HG03175 (cell line): ENCODE measurements at regions not wholly inside any gene's neighbourhood (a gene's known extent, or its start where the extent isn't known, plus 50 kb on each side); places are given as distances from the start of the nearest gene placed in this dataset.
"Not testable (repeated sequence)": the region's sequence is repeated elsewhere in the genome, so short reads cannot be mapped to it uniquely, and the experiment has no call there.

Source experiments
- ATAC-seq: cut with Tn5 transposase; IDR thresholded peaks from one replicate; pipeline ENCODE4 v1.9.1; 2021; ENCODE audit warnings: mild to moderate bottlenecking, moderate library complexity; ENCODE audit not compliant: unreplicated experiment

DNA sequence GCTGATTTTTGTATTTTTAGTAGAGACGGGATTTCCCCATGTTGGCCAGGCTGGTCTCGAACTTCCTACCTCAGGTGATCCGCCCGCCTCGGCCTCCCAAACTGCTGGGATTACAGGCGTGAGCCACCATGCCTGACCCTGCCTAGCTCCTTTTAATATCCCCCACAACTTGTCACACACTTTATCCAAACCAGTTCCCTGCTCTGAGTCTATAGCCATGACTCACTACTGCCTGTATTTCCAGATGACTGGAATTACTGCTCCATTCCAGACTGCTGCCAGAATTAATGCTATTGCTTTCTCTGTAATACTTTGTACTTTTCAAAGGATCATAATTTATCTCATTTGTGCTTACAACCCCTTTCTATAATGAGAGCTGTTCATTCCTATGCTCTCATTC is 153.1 kb downstream of the POTEM start:
- not testable (repeated sequence) for ATAC-seq

- not testable (repeated sequence) for ATAC-seq
Measured at GRCh38 chr14:19126269-19127051, 159.2 kb downstream of the POTEM start.

DNA sequence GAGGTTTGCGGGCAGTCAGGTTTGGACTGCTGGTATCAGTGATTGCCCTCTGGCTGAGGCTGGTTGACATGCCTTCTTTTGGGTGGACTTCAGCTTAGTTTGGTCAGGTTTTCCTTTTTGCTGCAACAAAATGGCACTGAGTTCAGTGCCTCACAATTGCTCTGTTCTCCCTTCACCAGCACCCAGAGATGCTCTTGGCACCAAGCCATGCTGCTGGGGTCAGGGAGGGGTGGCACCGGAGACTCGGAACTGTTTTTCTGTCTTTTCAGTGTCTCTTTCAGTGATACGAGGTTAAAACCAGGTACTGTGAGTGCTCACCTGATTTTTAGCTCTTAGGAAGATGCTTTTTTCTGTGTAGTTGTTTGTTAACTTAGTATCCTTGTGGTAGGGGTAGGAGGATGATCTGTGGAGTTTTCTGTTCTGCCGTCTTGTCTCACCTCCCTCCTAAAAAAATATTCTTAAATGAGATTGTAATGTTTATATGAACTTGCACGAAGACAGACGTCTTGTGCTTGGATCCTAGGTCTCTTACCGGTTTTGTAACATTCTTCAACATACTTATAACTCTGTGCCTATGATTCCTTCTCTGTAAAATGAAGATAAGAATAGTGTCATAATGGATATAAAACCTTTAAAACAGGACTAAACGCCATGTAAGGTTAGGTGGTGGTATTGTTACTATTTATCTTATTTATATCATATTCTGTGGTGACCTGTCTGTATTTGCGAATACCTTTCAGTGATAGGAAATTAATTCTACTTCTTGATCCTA is 160.6 kb downstream of the POTEM start:
- not testable (repeated sequence) for ATAC-seq

DNA sequence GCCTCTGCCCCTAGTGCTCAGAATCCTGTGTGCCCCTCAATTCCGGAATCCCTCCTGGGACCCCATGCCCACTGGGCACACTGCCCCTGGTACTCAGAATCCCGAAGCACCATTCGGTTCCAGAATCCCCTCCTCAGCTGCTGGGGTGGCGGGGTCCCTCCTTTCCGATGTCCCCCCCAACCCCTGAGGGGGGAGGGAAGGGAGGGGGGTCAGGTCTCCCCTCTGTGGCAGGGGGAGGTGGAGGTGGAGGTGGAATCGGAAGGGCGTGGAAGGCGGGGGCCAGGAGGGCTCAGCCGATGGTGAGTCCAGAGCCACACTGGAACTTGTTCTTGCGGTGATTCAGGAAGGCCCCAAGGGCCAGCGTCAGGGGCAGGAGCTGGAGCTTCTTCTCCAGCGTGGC is 164.3 kb downstream of the POTEM start:
- not testable (repeated sequence) for ATAC-seq

DNA sequence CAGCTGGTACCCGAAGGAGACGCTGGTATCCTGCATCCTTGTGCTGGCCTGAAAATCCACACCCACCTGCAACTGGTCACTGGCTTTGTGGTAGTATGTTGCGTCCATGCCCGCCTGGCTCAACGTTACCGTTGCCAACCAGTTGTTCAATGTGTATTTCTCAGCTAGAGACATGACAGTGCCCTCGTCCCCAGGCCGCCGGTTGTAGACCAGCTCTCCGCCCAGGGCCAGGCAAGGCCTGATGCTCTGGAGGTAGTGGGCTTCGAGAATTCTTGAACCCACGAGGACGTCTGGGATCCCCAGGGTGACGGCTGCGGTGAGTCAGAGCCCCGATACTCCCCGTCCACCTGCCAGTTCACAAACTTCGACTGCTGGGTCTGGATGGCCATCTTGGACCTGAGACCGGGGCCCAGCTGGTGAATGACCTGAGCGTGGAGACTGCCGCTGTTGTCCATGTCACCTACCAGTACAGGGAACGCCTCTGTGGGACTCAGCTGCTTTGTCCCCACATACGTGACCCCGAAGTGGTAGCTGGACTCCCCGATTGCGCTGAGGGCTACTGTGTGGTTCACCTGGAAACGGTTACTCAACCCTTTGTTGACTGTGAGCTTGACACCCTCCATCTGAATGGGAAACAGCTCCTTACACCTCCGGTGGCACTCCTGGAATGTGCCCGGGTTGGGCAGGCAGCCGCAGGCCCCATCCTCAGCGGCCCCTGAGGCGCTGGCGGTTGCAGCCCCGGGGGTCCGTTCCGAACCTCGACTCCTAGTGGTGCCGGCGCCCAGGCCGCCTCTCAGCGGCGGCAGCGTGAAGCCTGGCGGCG is 165.0 kb downstream of the POTEM start:
- not testable (repeated sequence) for ATAC-seq

GRCh38 chr14:19132836-19133120 is 165.5 kb downstream of the POTEM start:
- not testable (repeated sequence) for ATAC-seq

GRCh38 chr14:19157106-19157709 is 190.0 kb downstream of the POTEM start:
- ATAC-seq = not testable (repeated sequence)

GRCh38 chr14:19158012-19158411 is 190.8 kb downstream of the POTEM start:
- not testable (repeated sequence) for ATAC-seq

- not testable (repeated sequence) for ATAC-seq
Measured at GRCh38 chr14:19158588-19158987, 191.4 kb downstream of the POTEM start.

DNA sequence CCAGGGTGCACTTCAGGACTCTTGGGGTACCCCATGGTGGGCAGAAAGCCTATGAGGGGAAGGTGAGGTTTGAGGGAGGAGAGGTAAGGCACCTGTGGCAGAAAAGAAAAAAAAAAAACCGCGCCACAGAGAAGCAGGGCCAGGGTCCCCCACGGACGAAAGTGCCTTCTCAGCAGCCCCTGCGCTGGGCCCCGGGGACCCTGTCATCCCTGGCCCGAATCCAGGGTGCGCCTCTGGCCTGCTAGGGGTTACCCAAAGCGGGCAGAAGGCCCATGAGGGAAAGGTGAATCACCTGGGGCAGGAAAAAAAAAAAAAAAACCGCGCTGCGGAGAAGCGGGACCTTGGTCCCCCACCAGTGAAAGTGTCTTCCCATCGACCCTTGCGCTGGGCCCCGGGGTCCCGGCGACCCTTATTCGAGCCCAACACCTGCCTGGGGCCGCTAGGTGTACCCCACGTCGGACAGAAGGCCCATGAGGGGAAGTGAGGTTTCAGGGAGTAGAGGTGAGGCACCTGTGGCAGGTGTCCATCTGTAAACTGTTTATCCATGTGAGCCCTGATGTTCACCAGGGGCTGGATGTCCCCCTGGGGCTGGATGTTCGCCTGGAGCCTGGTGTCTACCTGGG is 191.9 kb downstream of the POTEM start:
- not testable (repeated sequence) for ATAC-seq

GRCh38 chr14:19160379-19160778 is 193.1 kb downstream of the POTEM start:
- not testable (repeated sequence) for ATAC-seq

DNA sequence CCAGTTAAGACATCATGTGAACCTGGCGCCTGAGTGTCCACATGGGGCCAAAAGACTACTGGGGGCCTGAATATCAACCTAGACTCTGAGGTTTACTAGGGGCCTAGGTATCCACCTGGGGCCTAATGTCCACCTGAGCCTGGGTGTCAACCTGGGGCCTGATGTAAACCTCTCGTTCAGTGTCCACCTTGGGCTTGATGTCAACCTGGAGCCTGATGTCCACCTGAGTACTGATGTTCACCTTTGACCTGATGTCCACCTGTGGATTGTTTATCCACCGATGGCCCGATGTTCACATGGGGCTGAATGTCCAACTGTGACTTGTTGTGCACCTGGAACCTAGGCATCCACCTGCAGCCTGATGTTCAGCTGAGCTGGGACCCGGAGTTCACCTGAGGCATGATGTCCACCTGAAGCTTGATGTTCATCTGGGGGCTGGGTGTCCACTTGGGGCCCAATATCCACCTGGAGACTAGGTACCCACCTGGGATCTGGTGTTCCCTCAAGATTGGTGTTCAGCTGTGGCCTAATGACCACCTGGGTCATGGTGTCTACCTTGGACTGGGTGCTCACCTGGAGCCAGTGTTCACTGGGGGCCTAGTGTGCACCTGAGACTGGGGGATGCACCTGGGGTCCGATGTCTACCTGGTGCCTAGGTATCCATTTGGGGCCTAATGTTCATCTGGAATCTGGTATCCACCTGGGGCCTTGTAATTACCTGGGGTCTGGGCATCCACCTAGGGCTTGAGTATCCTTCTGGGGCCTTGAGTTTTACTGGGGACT is 194.2 kb downstream of the POTEM start:
- ATAC-seq = not testable (repeated sequence)

DNA sequence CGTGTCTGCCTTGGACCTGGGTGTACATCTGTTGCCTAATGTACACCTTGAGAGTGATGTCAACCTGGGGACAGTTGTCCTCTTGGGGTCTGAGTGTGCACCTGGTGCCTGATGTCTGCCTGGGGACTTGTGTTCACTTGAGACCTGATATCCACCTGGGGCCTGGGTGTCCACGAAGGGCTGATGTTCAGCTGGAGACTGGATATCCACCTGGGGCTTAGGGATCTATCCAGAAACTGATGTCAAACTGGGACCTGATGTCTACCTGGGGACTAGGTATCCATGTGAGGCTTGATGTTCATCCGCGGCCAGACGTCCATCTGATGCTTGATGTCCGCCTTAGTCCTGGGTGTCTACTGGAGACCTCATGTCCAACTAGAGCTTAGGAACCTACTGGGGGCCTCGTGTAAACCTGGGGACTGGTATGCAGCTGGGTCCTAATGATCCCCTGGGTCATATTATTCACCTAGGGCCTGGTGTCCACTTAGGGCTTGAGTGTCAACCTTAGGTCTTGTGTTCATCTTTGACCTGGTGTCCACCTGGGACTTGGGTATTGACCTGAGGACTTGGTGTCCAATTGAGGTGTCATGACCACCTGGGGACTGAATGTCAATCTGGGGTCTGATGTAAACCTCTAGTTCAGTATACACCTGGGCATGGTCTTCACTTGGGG is 194.9 kb downstream of the POTEM start:
- not testable (repeated sequence) for ATAC-seq

DNA sequence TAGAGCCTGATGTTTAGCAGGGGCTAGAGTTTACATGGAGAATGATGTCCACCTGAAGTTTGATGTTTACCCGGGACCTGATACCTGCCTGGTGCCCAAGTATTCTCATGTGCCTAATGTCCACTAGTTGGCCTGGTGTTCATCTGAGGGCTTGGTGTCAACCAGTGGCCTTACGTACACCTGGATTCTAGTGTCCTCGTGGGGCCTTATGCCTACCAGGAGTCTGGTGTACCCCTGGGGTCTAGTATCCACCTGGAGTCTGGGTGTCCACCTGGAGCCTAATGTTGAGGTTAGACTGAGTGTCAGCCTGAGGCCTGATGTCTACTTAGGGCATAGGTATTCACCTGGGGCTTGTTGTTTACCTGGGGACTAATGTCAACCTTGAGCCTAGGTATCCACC is 195.7 kb downstream of the POTEM start:
- ATAC-seq = not testable (repeated sequence)

GRCh38 chr14:19163891-19164290 is 196.7 kb downstream of the POTEM start:
- ATAC-seq = not testable (repeated sequence)

DNA sequence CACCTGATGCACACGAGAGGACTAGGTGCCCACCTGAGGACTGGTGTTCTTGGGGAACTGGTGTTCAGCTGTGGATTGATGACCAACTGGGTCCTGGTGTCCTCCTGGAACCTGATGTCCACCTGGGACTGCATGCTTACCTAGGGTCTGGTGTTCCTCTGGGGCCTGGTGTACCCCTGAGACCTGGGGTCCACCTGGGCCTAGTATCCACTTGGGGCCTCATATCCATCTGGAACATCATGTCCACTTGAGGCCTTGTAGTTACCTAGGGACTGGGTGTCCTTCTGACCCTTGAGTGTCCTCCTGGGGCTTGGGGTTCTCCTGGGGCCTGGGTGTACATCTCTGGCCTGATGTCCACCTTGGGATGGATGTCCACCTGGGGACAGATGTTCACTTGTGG is 197.2 kb downstream of the POTEM start:
- ATAC-seq = not testable (repeated sequence)

GRCh38 chr14:19166056-19166455 is 198.8 kb downstream of the POTEM start:
- ATAC-seq = not testable (repeated sequence)

GRCh38 chr14:19167454-19168190 is 200.4 kb downstream of the POTEM start:
- not testable (repeated sequence) for ATAC-seq
